ENCODE measurements at regions not wholly inside any gene's neighbourhood (a gene's known extent, or its start where the extent isn't known, plus 50 kb on each side); places are given as distances from the start of the nearest gene placed in this dataset.

DNA sequence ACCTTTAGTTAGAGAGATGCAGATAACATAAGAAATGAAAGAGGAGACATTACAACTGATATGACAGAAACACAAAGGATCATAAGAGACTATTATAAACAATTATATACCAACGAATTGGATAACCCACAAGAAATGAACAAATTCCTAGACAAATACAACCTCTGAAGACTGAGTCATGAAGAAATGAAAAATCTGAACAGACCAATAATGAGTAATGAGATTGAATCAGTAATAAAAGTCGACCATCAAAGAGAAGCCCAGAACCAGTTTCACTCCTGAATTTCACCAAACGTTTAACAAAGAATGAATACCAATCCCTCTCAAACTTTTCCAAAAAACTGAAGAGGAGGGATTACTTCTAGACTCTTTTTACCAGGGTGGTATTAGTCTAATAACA lies 50.5 kb upstream of the PCAT7 start:
- no peaks in the 10 kb centered on the region for H4K20me1 ChIP-seq (ENCODE audit: insufficient read depth, low read length, poor library complexity, severe bottlenecking)

More for the DNA sequence above, 50.5 kb upstream of the PCAT7 start:
- H3K4me3 ChIP-seq (ENCODE audit: low read length, poor library complexity, severe bottlenecking): no peak overlapping the region
- H3K79me2 ChIP-seq (ENCODE audit: insufficient read depth, low read length): no peaks in the 10 kb centered on the region
- H3K4me1 ChIP-seq (ENCODE audit: insufficient read depth, low read length, poor library complexity, severe bottlenecking): no peaks in the 10 kb centered on the region
- H3F3A ChIP-seq (ENCODE audit: low read depth): no peaks in the 10 kb centered on the region
- TF ChIP-seq EZH2phosphoT487 (IDR thresholded peaks at IDR 0.05; ENCODE audit: borderline replicate concordance): no peak
- TF ChIP-seq, protein P1, sequence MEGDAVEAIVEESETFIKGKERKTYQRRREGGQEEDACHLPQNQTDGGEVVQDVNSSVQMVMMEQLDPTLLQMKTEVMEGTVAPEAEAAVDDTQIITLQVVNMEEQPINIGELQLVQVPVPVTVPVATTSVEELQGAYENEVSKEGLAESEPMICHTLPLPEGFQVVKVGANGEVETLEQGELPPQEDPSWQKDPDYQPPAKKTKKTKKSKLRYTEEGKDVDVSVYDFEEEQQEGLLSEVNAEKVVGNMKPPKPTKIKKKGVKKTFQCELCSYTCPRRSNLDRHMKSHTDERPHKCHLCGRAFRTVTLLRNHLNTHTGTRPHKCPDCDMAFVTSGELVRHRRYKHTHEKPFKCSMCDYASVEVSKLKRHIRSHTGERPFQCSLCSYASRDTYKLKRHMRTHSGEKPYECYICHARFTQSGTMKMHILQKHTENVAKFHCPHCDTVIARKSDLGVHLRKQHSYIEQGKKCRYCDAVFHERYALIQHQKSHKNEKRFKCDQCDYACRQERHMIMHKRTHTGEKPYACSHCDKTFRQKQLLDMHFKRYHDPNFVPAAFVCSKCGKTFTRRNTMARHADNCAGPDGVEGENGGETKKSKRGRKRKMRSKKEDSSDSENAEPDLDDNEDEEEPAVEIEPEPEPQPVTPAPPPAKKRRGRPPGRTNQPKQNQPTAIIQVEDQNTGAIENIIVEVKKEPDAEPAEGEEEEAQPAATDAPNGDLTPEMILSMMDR (conservative IDR thresholded peaks at IDR 0.05; ENCODE audit: low read length): no peak
- no peaks in the 10 kb centered on the region for H3K36me3 ChIP-seq (ENCODE audit: insufficient read depth, low read length)
- no peaks in the 10 kb centered on the region for H3K27me3 ChIP-seq (ENCODE audit: insufficient read depth, low read length, poor library complexity, severe bottlenecking)
- H3K4me2 ChIP-seq (ENCODE audit: low read depth, low read length, poor library complexity, severe bottlenecking): no peak overlapping the region
- H3K9ac ChIP-seq (ENCODE audit: low read depth, low read length, poor library complexity, severe bottlenecking): no peak overlapping the region
- H3K9me3 ChIP-seq (ENCODE audit: insufficient read depth, low read depth, low read length): no peaks in the 10 kb centered on the region
- H3K9me2 ChIP-seq (replicated peaks; ENCODE audit: low read depth, low read length): no peaks in the 10 kb centered on the region
- H2AFZ ChIP-seq (ENCODE audit: low read length): no peak overlapping the region
